ENCODE measurements at regions not wholly inside any gene's neighbourhood (a gene's known extent, or its start where the extent isn't known, plus 50 kb on each side); places are given as distances from the start of the nearest gene placed in this dataset.

DNA sequence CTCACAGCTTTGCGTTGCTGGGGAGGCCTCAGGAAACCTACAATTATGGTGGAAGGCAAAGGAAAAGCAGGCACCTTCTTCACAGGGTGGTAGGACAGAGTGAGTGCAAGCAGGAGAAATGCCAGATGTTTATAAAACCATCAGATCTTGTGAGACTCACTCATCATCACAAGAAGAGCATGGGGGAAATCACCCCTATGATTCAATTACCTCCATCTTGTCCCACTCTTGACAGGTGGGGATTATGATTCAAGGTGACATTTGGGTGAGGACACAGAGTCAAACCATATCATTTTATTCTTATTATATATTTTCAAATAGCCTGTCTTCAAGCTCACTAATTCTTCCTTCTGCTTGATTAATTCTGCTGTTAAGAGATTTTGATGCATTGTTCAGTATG lies 665.3 kb downstream of the TRHDE start:
- TF ChIP-seq, protein P1, sequence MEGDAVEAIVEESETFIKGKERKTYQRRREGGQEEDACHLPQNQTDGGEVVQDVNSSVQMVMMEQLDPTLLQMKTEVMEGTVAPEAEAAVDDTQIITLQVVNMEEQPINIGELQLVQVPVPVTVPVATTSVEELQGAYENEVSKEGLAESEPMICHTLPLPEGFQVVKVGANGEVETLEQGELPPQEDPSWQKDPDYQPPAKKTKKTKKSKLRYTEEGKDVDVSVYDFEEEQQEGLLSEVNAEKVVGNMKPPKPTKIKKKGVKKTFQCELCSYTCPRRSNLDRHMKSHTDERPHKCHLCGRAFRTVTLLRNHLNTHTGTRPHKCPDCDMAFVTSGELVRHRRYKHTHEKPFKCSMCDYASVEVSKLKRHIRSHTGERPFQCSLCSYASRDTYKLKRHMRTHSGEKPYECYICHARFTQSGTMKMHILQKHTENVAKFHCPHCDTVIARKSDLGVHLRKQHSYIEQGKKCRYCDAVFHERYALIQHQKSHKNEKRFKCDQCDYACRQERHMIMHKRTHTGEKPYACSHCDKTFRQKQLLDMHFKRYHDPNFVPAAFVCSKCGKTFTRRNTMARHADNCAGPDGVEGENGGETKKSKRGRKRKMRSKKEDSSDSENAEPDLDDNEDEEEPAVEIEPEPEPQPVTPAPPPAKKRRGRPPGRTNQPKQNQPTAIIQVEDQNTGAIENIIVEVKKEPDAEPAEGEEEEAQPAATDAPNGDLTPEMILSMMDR (IDR thresholded peaks at IDR 0.05): no peak
- TF ChIP-seq EZH2 (IDR thresholded peaks at IDR 0.05; ENCODE audit: borderline replicate concordance, insufficient read depth, low read depth, low read length, poor library complexity, severe bottlenecking): no peak
- ChIA-PET POLR2A (no interaction called here), CTCF (no interaction called here)
- Histone ChIP-seq H2AFZ (ENCODE audit: insufficient read depth, low read depth, low read length, poor library complexity, severe bottlenecking) (no peak overlapping the region), H4K20me1 (ENCODE audit: control insufficient read depth, insufficient read depth, low read length, poor library complexity, severe bottlenecking) (no peaks in the 10 kb centered on the region), H3K36me3 (replicated peaks in 1 of 2; ENCODE audit: control extremely low read depth in 1 of 2, control insufficient read depth in 1 of 2, extremely low read depth in 1 of 2, insufficient read depth in 2 of 2, low read length in 1 of 2) (no peaks in the 10 kb centered on the region), H3K27me3 (replicated peaks in 1 of 4; ENCODE audit: control extremely low read depth in 1 of 4, control insufficient read depth in 3 of 4, insufficient read depth in 4 of 4, low read length in 3 of 4) (no peaks in the 10 kb centered on the region), H3K9me3 (ENCODE audit: control extremely low read depth in 1 of 3, control insufficient read depth in 2 of 3, insufficient read depth in 1 of 3, low read length in 2 of 3) (peaks cover 0 to 13% (median 0%) of the 10 kb centered on the region in 3 donors), H3K79me2 (ENCODE audit: control insufficient read depth, insufficient read depth, low read length) (no peaks in the 10 kb centered on the region), H3K27ac (ENCODE audit: low read length in 2 of 2) (no peak overlapping the region), H3K9ac (ENCODE audit: low read length) (no peak overlapping the region), H3K4me1 (ENCODE audit: control insufficient read depth in 2 of 2, insufficient read depth in 2 of 2, low read length in 2 of 2) (no peaks in the 10 kb centered on the region), H3K4me3 (ENCODE audit: control extremely low read depth in 1 of 5, extremely low read depth in 1 of 5, insufficient read depth in 1 of 5, low read depth in 2 of 5, low read length in 4 of 5) (no peak overlapping the region), H3K4me2 (replicated peaks; ENCODE audit: low read depth, low read length, poor library complexity, severe bottlenecking) (no peak overlapping the region)
- intact Hi-C loops (cut with micrococcal nuclease): no loop called here
- no peak for DNase-seq
- no peak overlapping the region for H3K27ac Mint-ChIP-seq
- no peak overlapping the region for H3K4me3 Mint-ChIP-seq
- no peak for ATAC-seq (ENCODE audit: low read depth)
- no peaks in the 10 kb centered on the region for H3K27me3 Mint-ChIP-seq
- 100% methylated on average over 1 of the region's 1 CpG for WGBS (ENCODE audit: insufficient coverage)
- H3K4me1 Mint-ChIP-seq: no peaks in the 10 kb centered on the region
- H3K9me3 Mint-ChIP-seq (ENCODE audit: insufficient read depth): peaks cover 7% of the 10 kb centered on the region

DNA sequence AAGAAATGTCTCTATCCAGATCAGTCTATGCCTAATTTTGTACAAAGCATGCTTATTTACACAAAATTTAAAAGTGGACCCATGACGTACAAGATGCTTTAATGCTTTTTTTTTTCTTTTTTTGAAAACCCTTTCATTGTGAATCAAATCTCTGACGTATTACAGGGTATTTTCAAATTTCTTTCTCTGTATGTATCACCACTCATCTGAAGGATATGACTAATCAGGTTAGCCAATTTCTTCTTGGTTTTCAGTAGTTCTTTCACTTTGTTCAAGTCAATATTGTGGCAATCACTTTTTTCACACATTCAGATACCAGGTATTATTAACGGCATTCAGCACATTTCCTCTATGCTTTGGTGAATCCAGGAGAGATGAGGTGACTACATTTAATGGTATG lies 685.3 kb downstream of the TRHDE start:
- TF ChIP-seq EZH2 (IDR thresholded peaks at IDR 0.05; ENCODE audit: borderline replicate concordance, insufficient read depth, low read depth, low read length, poor library complexity, severe bottlenecking): no peak
- TF ChIP-seq, protein P1 (IDR thresholded peaks at IDR 0.05): no peak
- H3K4me1 ChIP-seq (ENCODE audit: control insufficient read depth in 2 of 2, insufficient read depth in 2 of 2, low read length in 2 of 2): no peaks in the 10 kb centered on the region

More for the DNA sequence above, 685.3 kb downstream of the TRHDE start:
- intact Hi-C loops (cut with micrococcal nuclease): no loop called here
- Histone ChIP-seq H3K27me3 (replicated peaks in 1 of 4; ENCODE audit: control extremely low read depth in 1 of 4, control insufficient read depth in 3 of 4, insufficient read depth in 4 of 4, low read length in 3 of 4) (no peaks in the 10 kb centered on the region), H3K4me2 (replicated peaks; ENCODE audit: low read depth, low read length, poor library complexity, severe bottlenecking) (no peak overlapping the region), H3K4me3 (ENCODE audit: control extremely low read depth in 1 of 5, extremely low read depth in 1 of 5, insufficient read depth in 1 of 5, low read depth in 2 of 5, low read length in 4 of 5) (no peak overlapping the region), H3K79me2 (ENCODE audit: control insufficient read depth, insufficient read depth, low read length) (no peaks in the 10 kb centered on the region), H3K9me3 (ENCODE audit: control extremely low read depth in 1 of 3, control insufficient read depth in 2 of 3, insufficient read depth in 1 of 3, low read length in 2 of 3) (peaks cover 0 to 3% (median 0%) of the 10 kb centered on the region in 3 donors), H4K20me1 (ENCODE audit: control insufficient read depth, insufficient read depth, low read length, poor library complexity, severe bottlenecking) (no peaks in the 10 kb centered on the region), H2AFZ (ENCODE audit: insufficient read depth, low read depth, low read length, poor library complexity, severe bottlenecking) (no peak overlapping the region), H3K9ac (ENCODE audit: low read length) (no peak overlapping the region), H3K27ac (ENCODE audit: low read length in 2 of 2) (no peak overlapping the region), H3K36me3 (replicated peaks in 1 of 2; ENCODE audit: control extremely low read depth in 1 of 2, control insufficient read depth in 1 of 2, extremely low read depth in 1 of 2, insufficient read depth in 2 of 2, low read length in 1 of 2) (no peaks in the 10 kb centered on the region)
- Mint-ChIP-seq H3K27me3 (no peaks in the 10 kb centered on the region), H3K4me1 (no peaks in the 10 kb centered on the region), H3K27ac (no peak overlapping the region), H3K4me3 (no peak overlapping the region), H3K9me3 (ENCODE audit: insufficient read depth) (peaks cover 6% of the 10 kb centered on the region)
- no CpG with 5 or more reads among the region's 3 CpGs for WGBS (ENCODE audit: insufficient coverage)
- ChIA-PET CTCF (no interaction called here), POLR2A (no interaction called here)
- DNase-seq (no peak), ATAC-seq (ENCODE audit: low read depth) (no peak)

All from B cell (primary cell).